ENCODE measurements at regions not wholly inside any gene's neighbourhood (a gene's known extent, or its start where the extent isn't known, plus 50 kb on each side); places are given as distances from the start of the nearest gene placed in this dataset.

GRCh38 chr16:65598621-65599020, 476.8 kb upstream of the CDH11 start (continued):
- TF ChIP-seq, protein P1, sequence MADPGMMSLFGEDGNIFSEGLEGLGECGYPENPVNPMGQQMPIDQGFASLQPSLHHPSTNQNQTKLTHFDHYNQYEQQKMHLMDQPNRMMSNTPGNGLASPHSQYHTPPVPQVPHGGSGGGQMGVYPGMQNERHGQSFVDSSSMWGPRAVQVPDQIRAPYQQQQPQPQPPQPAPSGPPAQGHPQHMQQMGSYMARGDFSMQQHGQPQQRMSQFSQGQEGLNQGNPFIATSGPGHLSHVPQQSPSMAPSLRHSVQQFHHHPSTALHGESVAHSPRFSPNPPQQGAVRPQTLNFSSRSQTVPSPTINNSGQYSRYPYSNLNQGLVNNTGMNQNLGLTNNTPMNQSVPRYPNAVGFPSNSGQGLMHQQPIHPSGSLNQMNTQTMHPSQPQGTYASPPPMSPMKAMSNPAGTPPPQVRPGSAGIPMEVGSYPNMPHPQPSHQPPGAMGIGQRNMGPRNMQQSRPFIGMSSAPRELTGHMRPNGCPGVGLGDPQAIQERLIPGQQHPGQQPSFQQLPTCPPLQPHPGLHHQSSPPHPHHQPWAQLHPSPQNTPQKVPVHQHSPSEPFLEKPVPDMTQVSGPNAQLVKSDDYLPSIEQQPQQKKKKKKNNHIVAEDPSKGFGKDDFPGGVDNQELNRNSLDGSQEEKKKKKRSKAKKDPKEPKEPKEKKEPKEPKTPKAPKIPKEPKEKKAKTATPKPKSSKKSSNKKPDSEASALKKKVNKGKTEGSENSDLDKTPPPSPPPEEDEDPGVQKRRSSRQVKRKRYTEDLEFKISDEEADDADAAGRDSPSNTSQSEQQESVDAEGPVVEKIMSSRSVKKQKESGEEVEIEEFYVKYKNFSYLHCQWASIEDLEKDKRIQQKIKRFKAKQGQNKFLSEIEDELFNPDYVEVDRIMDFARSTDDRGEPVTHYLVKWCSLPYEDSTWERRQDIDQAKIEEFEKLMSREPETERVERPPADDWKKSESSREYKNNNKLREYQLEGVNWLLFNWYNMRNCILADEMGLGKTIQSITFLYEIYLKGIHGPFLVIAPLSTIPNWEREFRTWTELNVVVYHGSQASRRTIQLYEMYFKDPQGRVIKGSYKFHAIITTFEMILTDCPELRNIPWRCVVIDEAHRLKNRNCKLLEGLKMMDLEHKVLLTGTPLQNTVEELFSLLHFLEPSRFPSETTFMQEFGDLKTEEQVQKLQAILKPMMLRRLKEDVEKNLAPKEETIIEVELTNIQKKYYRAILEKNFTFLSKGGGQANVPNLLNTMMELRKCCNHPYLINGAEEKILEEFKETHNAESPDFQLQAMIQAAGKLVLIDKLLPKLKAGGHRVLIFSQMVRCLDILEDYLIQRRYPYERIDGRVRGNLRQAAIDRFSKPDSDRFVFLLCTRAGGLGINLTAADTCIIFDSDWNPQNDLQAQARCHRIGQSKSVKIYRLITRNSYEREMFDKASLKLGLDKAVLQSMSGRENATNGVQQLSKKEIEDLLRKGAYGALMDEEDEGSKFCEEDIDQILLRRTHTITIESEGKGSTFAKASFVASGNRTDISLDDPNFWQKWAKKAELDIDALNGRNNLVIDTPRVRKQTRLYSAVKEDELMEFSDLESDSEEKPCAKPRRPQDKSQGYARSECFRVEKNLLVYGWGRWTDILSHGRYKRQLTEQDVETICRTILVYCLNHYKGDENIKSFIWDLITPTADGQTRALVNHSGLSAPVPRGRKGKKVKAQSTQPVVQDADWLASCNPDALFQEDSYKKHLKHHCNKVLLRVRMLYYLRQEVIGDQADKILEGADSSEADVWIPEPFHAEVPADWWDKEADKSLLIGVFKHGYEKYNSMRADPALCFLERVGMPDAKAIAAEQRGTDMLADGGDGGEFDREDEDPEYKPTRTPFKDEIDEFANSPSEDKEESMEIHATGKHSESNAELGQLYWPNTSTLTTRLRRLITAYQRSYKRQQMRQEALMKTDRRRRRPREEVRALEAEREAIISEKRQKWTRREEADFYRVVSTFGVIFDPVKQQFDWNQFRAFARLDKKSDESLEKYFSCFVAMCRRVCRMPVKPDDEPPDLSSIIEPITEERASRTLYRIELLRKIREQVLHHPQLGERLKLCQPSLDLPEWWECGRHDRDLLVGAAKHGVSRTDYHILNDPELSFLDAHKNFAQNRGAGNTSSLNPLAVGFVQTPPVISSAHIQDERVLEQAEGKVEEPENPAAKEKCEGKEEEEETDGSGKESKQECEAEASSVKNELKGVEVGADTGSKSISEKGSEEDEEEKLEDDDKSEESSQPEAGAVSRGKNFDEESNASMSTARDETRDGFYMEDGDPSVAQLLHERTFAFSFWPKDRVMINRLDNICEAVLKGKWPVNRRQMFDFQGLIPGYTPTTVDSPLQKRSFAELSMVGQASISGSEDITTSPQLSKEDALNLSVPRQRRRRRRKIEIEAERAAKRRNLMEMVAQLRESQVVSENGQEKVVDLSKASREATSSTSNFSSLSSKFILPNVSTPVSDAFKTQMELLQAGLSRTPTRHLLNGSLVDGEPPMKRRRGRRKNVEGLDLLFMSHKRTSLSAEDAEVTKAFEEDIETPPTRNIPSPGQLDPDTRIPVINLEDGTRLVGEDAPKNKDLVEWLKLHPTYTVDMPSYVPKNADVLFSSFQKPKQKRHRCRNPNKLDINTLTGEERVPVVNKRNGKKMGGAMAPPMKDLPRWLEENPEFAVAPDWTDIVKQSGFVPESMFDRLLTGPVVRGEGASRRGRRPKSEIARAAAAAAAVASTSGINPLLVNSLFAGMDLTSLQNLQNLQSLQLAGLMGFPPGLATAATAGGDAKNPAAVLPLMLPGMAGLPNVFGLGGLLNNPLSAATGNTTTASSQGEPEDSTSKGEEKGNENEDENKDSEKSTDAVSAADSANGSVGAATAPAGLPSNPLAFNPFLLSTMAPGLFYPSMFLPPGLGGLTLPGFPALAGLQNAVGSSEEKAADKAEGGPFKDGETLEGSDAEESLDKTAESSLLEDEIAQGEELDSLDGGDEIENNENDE (IDR thresholded peaks at IDR 0.05; ENCODE audit: insufficient replicate concordance, low read length) = no peak
- TF ChIP-seq JUN (IDR thresholded peaks at IDR 0.05; ENCODE audit: low read depth, low read length) = no peak
- no peak for TF ChIP-seq CBX5 (IDR thresholded peaks at IDR 0.05; ENCODE audit: low read depth, low read length)
- no peak for TF ChIP-seq SP4 (IDR thresholded peaks at IDR 0.05; ENCODE audit: low read length)
- no peak for TF ChIP-seq RBBP5 (IDR thresholded peaks at IDR 0.05; ENCODE audit: borderline replicate concordance, low read depth, low read length)
- no peak for TF ChIP-seq CEBPB (IDR thresholded peaks at IDR 0.05; ENCODE audit: low read depth, low read length)
- no peak for TF ChIP-seq EGR1 (IDR thresholded peaks at IDR 0.05; ENCODE audit: borderline replicate concordance, low read depth, low read length)

Measured in H1 (cell line).